22Rv1 (cell line): ENCODE measurements at regions not wholly inside any gene's neighbourhood (a gene's known extent, or its start where the extent isn't known, plus 50 kb on each side); places are given as distances from the start of the nearest gene placed in this dataset.

Experiments
- CTCF ChIP-seq: fragments of 450-650 bp; IDR thresholded peaks from 2 replicates; pipeline ENCODE4 v1.5.1; 2017; ENCODE audit warnings: mild to moderate bottlenecking
- ZFX ChIP-seq: fragments of 450-650 bp; IDR thresholded peaks from 2 replicates; pipeline ENCODE4 v1.6.1; 2017; ENCODE audit warnings: antibody characterized with exemption, borderline replicate concordance

GRCh38 chr6:111940801-111941200 lies 67.5 kb upstream of the FYN start:
- TF ChIP-seq CTCF (no peak), ZFX (no peak)
